Endometrial microvascular endothelial cells (primary cell): ENCODE measurements at regions not wholly inside any gene's neighbourhood (a gene's known extent, or its start where the extent isn't known, plus 50 kb on each side); places are given as distances from the start of the nearest gene placed in this dataset.
"Not testable (repeated sequence)": the region's sequence is repeated elsewhere in the genome, so short reads cannot be mapped to it uniquely, and the experiment has no call there.

Experiments
- in situ Hi-C: cut with HindIII; loops from 2 replicates; pipeline ENCODE4 v1.10.0; 2017; ENCODE audit warnings: low sequenced_read_pairs, low pct_unique_long_range_greater_than_20kb; ENCODE audit errors: inconsistent ontology term

DNA sequence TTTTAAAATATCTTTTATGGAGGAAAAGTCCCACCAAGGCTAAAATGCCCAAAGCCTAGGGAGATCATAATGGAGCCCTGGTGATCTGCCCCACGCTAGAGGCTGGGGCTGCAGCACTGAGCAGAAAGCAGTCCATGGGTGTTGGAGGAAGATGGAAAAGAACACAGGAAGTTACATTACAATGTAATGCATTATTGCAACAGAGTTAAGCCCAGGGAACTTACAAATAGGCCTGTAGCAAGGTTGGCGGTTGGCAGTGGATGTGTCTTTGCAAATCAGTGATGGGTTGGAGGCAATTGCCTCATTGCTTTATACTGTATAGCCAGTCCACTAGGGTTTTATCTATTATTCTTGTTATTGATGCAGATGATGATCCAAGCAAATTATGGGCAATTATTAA is 399.9 kb downstream of the NDFIP2 start:
- in situ Hi-C loops = no loop called here

- in situ Hi-C loops = no loop called here
Measured at GRCh38 chr13:79874396-79875360, 393.7 kb downstream of the NDFIP2 start.

- in situ Hi-C loops = no loop called here
Measured at GRCh38 chr13:79871594-79871993, 390.6 kb downstream of the NDFIP2 start.

DNA sequence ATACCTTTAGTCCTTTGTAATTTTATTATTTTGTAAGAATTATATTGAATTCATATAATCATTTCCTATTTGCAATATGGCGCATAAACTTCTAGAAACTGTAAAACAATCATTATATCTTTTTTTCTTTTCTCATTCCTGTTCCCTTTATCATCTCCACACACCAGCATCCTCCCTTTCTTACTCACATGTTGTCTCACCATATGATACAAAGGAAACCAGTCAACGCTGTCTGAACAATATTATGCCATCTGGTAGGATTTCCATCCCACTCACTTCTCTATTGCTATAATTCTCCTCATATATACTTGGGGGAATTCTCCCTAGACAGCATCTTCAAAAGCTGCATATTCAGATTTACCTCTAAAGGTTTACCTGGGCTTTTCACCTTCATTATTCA is 389.8 kb downstream of the NDFIP2 start:
- in situ Hi-C loops = no loop called here

DNA sequence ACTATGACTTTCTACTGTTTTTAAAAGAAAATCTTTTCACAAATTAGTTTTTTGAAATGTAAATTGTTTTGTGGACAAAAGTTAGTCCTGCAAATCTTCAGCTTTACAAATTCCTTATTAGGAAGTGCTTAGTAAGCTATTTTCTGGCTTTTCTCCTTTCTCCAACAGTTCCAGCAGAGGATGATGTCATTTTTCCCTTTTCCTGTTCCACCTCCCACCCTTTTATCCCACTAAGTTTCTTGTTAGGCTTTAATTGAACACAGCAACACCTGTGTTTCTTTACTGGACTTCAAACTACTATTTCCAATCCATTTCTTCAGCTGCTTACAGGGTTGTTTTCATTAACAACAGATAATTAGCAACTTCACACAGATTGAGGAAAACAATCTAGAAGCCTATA is 389.2 kb downstream of the NDFIP2 start:
- in situ Hi-C loops = no loop called here

GRCh38 chr13:79869326-79869725 is 388.4 kb downstream of the NDFIP2 start:
- in situ Hi-C loops = no loop called here

DNA sequence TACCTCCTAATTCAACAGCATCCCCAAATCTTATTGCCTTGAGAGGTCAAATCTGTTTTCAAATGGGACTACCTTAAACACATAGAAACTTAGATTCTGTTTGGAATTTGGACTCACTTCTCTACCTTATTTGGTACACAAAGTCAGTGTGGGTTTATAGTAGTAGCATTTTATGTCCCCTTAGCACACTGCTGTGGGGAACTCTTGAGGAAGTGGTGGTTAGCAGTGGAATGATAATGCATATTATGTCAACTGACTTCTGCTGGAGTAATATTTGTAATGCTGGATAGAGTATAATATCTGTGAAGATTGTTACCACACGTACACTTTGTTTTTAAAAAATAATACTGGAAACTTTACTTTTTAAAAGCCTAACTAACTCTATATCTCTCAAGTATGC is 386.3 kb downstream of the NDFIP2 start:
- in situ Hi-C loops = no loop called here

GRCh38 chr13:79866436-79866835 is 385.5 kb downstream of the NDFIP2 start:
- in situ Hi-C loops = no loop called here

GRCh38 chr13:79862515-79862914 is 381.6 kb downstream of the NDFIP2 start:
- in situ Hi-C loops = no loop called here

- in situ Hi-C loops = no loop called here
Measured at GRCh38 chr13:79861731-79862130, 380.8 kb downstream of the NDFIP2 start.

- in situ Hi-C loops = no loop called here
Measured at GRCh38 chr13:79860791-79861190, 379.8 kb downstream of the NDFIP2 start.

- in situ Hi-C loops = no loop called here
Measured at GRCh38 chr13:79859756-79860155, 378.8 kb downstream of the NDFIP2 start.

DNA sequence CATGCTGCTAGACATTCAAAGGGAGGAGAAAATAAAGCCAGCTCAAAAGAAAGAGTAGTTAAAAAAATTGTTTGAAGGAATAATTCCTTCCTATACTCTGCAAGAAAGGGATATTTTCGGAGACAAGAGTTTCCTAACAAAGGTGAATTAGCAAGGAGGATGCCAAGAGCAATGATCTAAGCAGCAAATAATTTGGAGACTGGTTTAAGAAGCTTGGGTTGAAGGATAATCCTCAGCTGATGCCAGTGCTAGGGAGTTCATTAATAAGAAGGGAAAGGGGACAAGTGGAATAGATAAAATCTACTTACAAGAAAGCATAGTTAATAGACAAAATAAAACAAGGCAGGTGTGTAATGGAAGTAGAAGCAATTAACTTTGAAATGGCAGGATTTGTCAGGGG is 372.3 kb downstream of the NDFIP2 start:
- in situ Hi-C loops = no loop called here

DNA sequence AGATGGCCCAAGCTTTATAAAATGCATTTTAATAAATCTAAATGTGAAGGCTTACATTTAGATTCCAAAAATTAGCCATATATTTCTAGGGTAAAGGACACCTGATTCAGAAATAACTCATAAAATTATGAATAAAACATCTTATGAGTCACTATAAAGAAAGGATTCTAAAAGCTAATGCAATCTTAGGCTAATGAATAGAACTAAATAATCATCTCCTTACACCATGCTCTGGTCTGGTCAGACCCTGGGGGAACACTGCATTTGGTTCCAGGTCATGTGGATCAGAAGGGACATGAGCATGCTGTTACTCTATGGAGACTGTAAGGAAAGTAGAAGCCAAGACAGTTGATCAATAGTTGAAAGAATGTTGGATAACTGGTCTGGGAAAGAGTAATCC is 370.4 kb downstream of the NDFIP2 start:
- in situ Hi-C loops = no loop called here

DNA sequence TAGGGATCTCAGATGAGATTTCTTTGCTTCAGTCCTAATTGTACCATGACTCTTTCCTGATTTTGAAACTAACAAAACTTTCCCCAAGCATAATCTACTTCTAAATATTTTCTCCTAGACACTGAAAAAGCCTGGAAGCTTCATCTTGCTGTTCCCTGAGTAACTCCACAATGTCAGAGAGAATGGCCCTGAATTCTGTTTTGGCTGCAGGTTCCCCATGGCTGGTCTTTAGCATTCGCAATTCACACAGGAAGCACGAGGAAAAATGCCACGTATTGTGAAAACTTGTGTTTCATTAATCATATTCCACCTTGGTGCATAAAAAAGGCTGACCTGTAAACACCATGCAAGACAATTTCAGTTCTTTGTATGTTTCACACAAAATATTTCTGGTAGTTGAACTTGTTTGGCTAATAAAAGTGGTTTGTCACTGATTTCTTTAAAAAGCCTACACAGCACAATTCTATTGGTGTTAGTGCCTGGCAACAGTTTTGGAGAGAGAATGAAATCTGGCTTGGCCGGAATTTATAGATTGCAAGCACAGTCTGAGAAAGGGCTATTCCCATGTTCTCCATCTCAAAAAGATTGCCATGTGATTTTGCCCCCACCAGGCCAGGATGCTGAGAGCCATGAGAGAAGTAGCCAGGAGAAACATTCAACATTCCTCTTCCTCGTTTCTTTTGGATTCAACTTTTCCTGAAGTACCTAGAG is 367.1 kb downstream of the NDFIP2 start:
- in situ Hi-C loops = no loop called here

DNA sequence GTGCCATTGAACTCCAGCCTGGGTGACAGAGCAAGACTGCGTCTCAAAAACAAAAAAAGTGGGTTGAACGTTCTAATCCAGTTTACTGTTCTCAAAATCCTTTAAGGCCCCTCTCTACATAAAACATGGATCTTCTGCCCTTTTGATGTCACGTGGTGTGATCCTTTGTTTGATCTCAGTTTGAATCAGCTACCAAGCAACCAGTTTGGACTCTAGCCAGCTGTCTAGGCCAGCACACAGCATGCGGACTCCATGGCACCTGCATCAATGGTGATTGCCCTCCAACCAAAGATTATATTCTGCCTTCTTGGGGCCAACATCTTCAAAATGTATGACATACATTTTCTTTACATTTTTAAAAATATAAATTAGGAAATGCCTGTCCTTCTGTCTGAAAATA is 365.4 kb downstream of the NDFIP2 start:
- in situ Hi-C loops = no loop called here

GRCh38 chr13:79837741-79838450 is 356.9 kb downstream of the NDFIP2 start:
- in situ Hi-C loops = no loop called here

DNA sequence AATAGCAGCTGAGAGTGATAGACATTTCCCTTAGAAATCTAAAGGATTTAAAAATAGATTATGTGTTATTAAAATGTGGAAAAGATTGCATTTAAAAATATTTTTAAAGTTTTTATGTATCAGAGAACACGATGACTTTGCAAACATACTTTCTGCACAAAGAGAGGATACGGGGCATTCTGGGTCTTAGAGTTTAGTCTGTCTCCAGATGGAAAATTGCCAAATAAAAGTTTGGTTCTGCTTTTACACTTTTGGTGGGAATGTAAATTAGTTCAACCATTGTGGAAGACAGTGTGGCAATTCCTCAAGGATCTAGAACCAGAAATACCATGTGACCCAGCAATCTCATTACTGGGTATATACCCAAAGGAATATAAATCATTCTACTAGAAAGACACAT is 355.2 kb downstream of the NDFIP2 start:
- in situ Hi-C loops = not testable (repeated sequence)

DNA sequence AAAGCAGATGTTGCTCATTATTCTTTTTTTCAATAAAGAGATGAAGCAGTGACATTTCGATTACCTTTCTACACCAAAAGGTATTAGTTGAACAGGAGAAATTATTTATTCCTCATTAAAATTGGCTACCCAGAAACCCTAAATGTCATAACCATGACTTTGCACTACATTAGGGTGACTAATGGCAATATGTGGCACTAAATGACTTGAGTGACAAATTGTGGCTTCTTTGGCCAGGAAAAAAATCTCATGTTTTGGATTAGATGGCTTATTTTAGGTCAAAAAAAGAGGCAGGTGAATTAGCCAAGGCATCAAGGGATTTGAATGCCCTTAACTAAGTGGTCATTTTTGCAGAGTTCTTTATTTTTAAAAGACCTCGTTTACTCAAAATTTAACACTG is 353.9 kb downstream of the NDFIP2 start:
- in situ Hi-C loops = no loop called here

- in situ Hi-C loops = no loop called here
Measured at GRCh38 chr13:79833991-79834390, 353.0 kb downstream of the NDFIP2 start.
